Retina (tissue), 1 donor: ENCODE measurements at regions not wholly inside any gene's neighbourhood (a gene's known extent, or its start where the extent isn't known, plus 50 kb on each side); places are given as distances from the start of the nearest gene placed in this dataset.

Experiments used
- DNase-seq: peaks from one replicate; pipeline ENCODE4 v3.0.0-alpha.2; 2016

- no peak for DNase-seq
These were observed 57.6 kb upstream of the MRPS22 start for GRCh38 chr3:139286241-139286640.

- DNase-seq = no peak
These were observed 57.0 kb upstream of the MRPS22 start for GRCh38 chr3:139286825-139287224.

GRCh38 chr3:139287557-139287956 is 56.3 kb upstream of the MRPS22 start:
- DNase-seq = no peak

GRCh38 chr3:139288266-139288821 is 55.5 kb upstream of the MRPS22 start:
- no peak for DNase-seq

GRCh38 chr3:139289860-139290524 is 53.8 kb upstream of the MRPS22 start:
- DNase-seq = peak; percentile 31

- DNase-seq = no peak
These were observed 52.4 kb upstream of the MRPS22 start for GRCh38 chr3:139291276-139292051.

- no peak for DNase-seq
These were observed 51.6 kb upstream of the MRPS22 start for GRCh38 chr3:139292192-139292591.

- DNase-seq = no peak
These were observed 50.8 kb upstream of the MRPS22 start for GRCh38 chr3:139292711-139293664.

- DNase-seq = no peak
These were observed 50.2 kb upstream of the MRPS22 start for GRCh38 chr3:139293665-139294023.
